Stimulated activated naive CD8-positive, alpha-beta T cell treated with anti-CD3 and anti-CD28 coated beads, Interleukin-15, Interleukin-2, amounts not matched to agents 100 U/mL and 50 U/mL, for 24 hours (primary cell): ENCODE measurements at regions not wholly inside any gene's neighbourhood (a gene's known extent, or its start where the extent isn't known, plus 50 kb on each side); places are given as distances from the start of the nearest gene placed in this dataset.

ENCODE experiments used
- ATAC-seq: fragments of 150-1000 bp; cut with Tn5 transposase; one replicate; pipeline ENCODE4 v1.10.0; 2021
- DNase-seq: peaks from one replicate; pipeline ENCODE4 v3.0.0; 2021

- ATAC-seq (no peak), DNase-seq (no peak)
These were observed 989.1 kb downstream of the FAM181B start for GRCh38 chr11:81744336-81745116.

GRCh38 chr11:81725701-81726100 is 1008.0 kb downstream of the FAM181B start:
- no peak for DNase-seq

GRCh38 chr11:81717695-81718094 is 1016.0 kb downstream of the FAM181B start:
- ATAC-seq (no peak), DNase-seq (no peak)

More at GRCh38 chr11:81725701-81726100, 1008.0 kb downstream of the FAM181B start:
- no peak for ATAC-seq

GRCh38 chr11:81707881-81708280 is 1025.8 kb downstream of the FAM181B start:
- no peak for DNase-seq
- no peak for ATAC-seq

- DNase-seq (no peak), ATAC-seq (no peak)
These were observed 1028.4 kb downstream of the FAM181B start for GRCh38 chr11:81705283-81705682.

- DNase-seq (no peak), ATAC-seq (no peak)
These were observed 1033.6 kb downstream of the FAM181B start for GRCh38 chr11:81700076-81700475.

- DNase-seq: no peak
- ATAC-seq: no peak
These were observed 1046.6 kb downstream of the FAM181B start for GRCh38 chr11:81687057-81687456.

GRCh38 chr11:81674211-81674610 is 1059.5 kb downstream of the FAM181B start:
- DNase-seq: no peak
- no peak for ATAC-seq

- no peak for DNase-seq
- no peak for ATAC-seq
These were observed 1060.7 kb downstream of the FAM181B start for GRCh38 chr11:81673001-81673400.

- DNase-seq: no peak
- no peak for ATAC-seq
These were observed 1063.6 kb downstream of the FAM181B start for GRCh38 chr11:81669935-81670543.

GRCh38 chr11:81658722-81659121 is 1074.9 kb downstream of the FAM181B start:
- ATAC-seq (no peak), DNase-seq (no peak)

- DNase-seq (no peak), ATAC-seq (no peak)
These were observed 1078.3 kb downstream of the FAM181B start for GRCh38 chr11:81655351-81655750.

GRCh38 chr11:81647374-81647773 is 1086.3 kb downstream of the FAM181B start:
- DNase-seq: no peak
- no peak for ATAC-seq

GRCh38 chr11:81644239-81644840 is 1089.3 kb downstream of the FAM181B start:
- ATAC-seq (no peak), DNase-seq (no peak)

- no peak for DNase-seq
These were observed 1099.2 kb downstream of the FAM181B start for GRCh38 chr11:81634483-81634882.

GRCh38 chr11:81602508-81602907 is 1131.2 kb downstream of the FAM181B start:
- ATAC-seq (no peak), DNase-seq (no peak)

More at GRCh38 chr11:81634483-81634882, 1099.2 kb downstream of the FAM181B start:
- no peak for ATAC-seq

GRCh38 chr11:81596704-81597103 is 1137.0 kb downstream of the FAM181B start:
- no peak for DNase-seq
- ATAC-seq: no peak

GRCh38 chr11:81585390-81585933 is 1148.2 kb downstream of the FAM181B start:
- DNase-seq: no peak
- peak; percentile 14 for ATAC-seq

- ATAC-seq: no peak
- DNase-seq: no peak
These were observed 1154.3 kb downstream of the FAM181B start for GRCh38 chr11:81579339-81579738.

GRCh38 chr11:81578571-81578970 is 1155.1 kb downstream of the FAM181B start:
- DNase-seq (no peak), ATAC-seq (no peak)

- no peak for DNase-seq
- no peak for ATAC-seq
These were observed 1159.4 kb downstream of the FAM181B start for GRCh38 chr11:81574301-81574700.

GRCh38 chr11:81573367-81573766 is 1160.3 kb downstream of the FAM181B start:
- ATAC-seq (no peak), DNase-seq (no peak)

GRCh38 chr11:81570669-81571068 is 1163.0 kb downstream of the FAM181B start:
- ATAC-seq: no peak
- no peak for DNase-seq
